PC-9 (cell line): ENCODE measurements at regions not wholly inside any gene's neighbourhood (a gene's known extent, or its start where the extent isn't known, plus 50 kb on each side); places are given as distances from the start of the nearest gene placed in this dataset.

Experiments used
- BruUV-seq: library from RNA; stranded (reverse); fragments of 400-500 nt; replicated peaks from 2 replicates; lab custom pipeline; 2021; lab: Mats Ljungman, UMichigan
- CTCF ChIA-PET: fragments of 300-600 bp; sonication (Branson Sonifier 250); formaldehyde crosslinking; loops from one replicate; lab custom pipeline; 2022; ENCODE audit warnings: antibody characterized with exemption; lab: Charles Lee
- POLR2A ChIA-PET: fragments of 300-600 bp; sonication (Branson Sonifier 250); formaldehyde crosslinking; loops from one replicate; lab custom pipeline; 2022; ENCODE audit warnings: antibody characterized with exemption; ENCODE audit not compliant: unreplicated experiment; lab: Charles Lee
- DNase-seq, 2 experiments: peaks; one replicate each; pipeline versions ENCODE4 v3.0.0 to v3.0.0-alpha.2; 2015 to 2022; ENCODE audit warnings: mixed read lengths in 1 of 2
- H2AFZ ChIP-seq: fragments of 200-600 bp; sonication (generic); 2 replicates; pipeline ENCODE4 v1.8.1; 2017; ENCODE audit warnings: antibody characterized with exemption
- H3F3A ChIP-seq: fragments of 200-600 bp; sonication (generic); 2 replicates; pipeline ENCODE4 v1.8.1; 2017; ENCODE audit warnings: antibody characterized with exemption, mild to moderate bottlenecking, low read depth; ENCODE audit not compliant: insufficient read depth
- H3K27ac ChIP-seq: fragments of 200-600 bp; sonication (generic); 2 replicates; pipeline ENCODE4 v1.6.1; 2016; ENCODE audit warnings: mixed run types
- H3K27me3 ChIP-seq: fragments of 200-600 bp; sonication (generic); 2 replicates; pipeline ENCODE4 v1.6.1; 2016; ENCODE audit warnings: low read depth, mixed run types; ENCODE audit not compliant: insufficient read depth
- H3K36me3 ChIP-seq: fragments of 200-600 bp; sonication (generic); 2 replicates; pipeline ENCODE4 v1.6.1; 2016; ENCODE audit warnings: low read depth, mixed run types
- H3K4me1 ChIP-seq: fragments of 200-600 bp; sonication (generic); replicated peaks from 2 replicates; pipeline ENCODE4 v1.6.1; 2016; ENCODE audit warnings: mixed run types; ENCODE audit not compliant: insufficient read depth
- H3K4me2 ChIP-seq: fragments of 200-600 bp; sonication (generic); 2 replicates; pipeline ENCODE4 v1.6.1; 2017; ENCODE audit warnings: mixed run types
- H3K4me3 ChIP-seq: fragments of 200-600 bp; sonication (generic); 2 replicates; pipeline ENCODE4 v1.6.1; 2016; ENCODE audit warnings: mixed run types
- H3K79me2 ChIP-seq: fragments of 200-600 bp; sonication (generic); 2 replicates; pipeline ENCODE4 v1.6.1; 2017; ENCODE audit warnings: low read depth, mixed run types
- H3K9me2 ChIP-seq: fragments of 200-600 bp; sonication (generic); 2 replicates; pipeline ENCODE4 v1.8.1; 2017; ENCODE audit warnings: mild to moderate bottlenecking; ENCODE audit not compliant: insufficient read depth
- H3K9me3 ChIP-seq: fragments of 200-600 bp; sonication (generic); 2 replicates; pipeline ENCODE4 v1.8.1; 2016; ENCODE audit warnings: low read depth; ENCODE audit not compliant: insufficient read depth
- H4K20me1 ChIP-seq: fragments of 200-600 bp; sonication (generic); 2 replicates; pipeline ENCODE4 v1.8.1; 2017; ENCODE audit not compliant: insufficient read depth
- CTCF ChIP-seq: fragments of 200-600 bp; sonication (generic); conservative IDR thresholded peaks from 2 replicates; pipeline ENCODE4 v1.6.1; 2017; ENCODE audit warnings: mixed run types, antibody characterized with exemption, mild to moderate bottlenecking, moderate library complexity
- EZH2 ChIP-seq: fragments of 200-600 bp; sonication (generic); IDR thresholded peaks from 2 replicates; pipeline ENCODE4 v1.8.0; 2017; ENCODE audit warnings: antibody characterized with exemption, low read depth
- intact Hi-C: fragments of 100-400 bp; cut with micrococcal nuclease; formaldehyde crosslinking; loops from one replicate; pipeline ENCODE4 v1.10.0; 2022; ENCODE audit not compliant: unreplicated experiment

GRCh38 chr14:56055511-56055910, 62.7 kb upstream of the PELI2 start:
- Histone ChIP-seq H3F3A (no peaks in the 10 kb centered on the region), H4K20me1 (no peaks in the 10 kb centered on the region), H3K27me3 (peaks cover 15% of the 10 kb centered on the region; the same call in 1 of the 2 replicates), H3K4me3 (no peak overlapping the region), H3K27ac (no peak overlapping the region), H3K9me3 (no peaks in the 10 kb centered on the region), H3K4me2 (no peak overlapping the region), H3K36me3 (no peaks in the 10 kb centered on the region), H2AFZ (no peak overlapping the region), H3K79me2 (no peaks in the 10 kb centered on the region), H3K9me2 (no peaks in the 10 kb centered on the region), H3K4me1 (no peaks in the 10 kb centered on the region)
- intact Hi-C loops, result no loop called here
- no peak for DNase-seq
- TF ChIP-seq CTCF, result no peak
- no peak for TF ChIP-seq EZH2
- ChIA-PET CTCF (no interaction called here), POLR2A (no interaction called here)
- BruUV-seq, result no TSS peak

- BruUV-seq, result no TSS peak
- Histone ChIP-seq H3K9me2 (no peaks in the 10 kb centered on the region), H3K4me3 (no peak overlapping the region), H3K27me3 (peaks cover 15% of the 10 kb centered on the region; the same call in 1 of the 2 replicates), H3K9me3 (no peaks in the 10 kb centered on the region), H3K27ac (no peak overlapping the region), H3K4me1 (no peaks in the 10 kb centered on the region), H3K79me2 (no peaks in the 10 kb centered on the region), H3K36me3 (no peaks in the 10 kb centered on the region), H2AFZ (no peak overlapping the region), H3K4me2 (no peak overlapping the region), H3F3A (no peaks in the 10 kb centered on the region), H4K20me1 (no peaks in the 10 kb centered on the region)
- no peak for DNase-seq
- CTCF ChIA-PET, result no interaction called here
- intact Hi-C loops, result no loop called here
- POLR2A ChIA-PET, result no interaction called here
- TF ChIP-seq EZH2, result no peak
- TF ChIP-seq CTCF, result no peak
Measured at GRCh38 chr14:56056031-56056430, 62.2 kb upstream of the PELI2 start.

- Histone ChIP-seq H2AFZ (no peak overlapping the region), H3K4me1 (no peaks in the 10 kb centered on the region), H3K79me2 (no peaks in the 10 kb centered on the region), H3K27me3 (peaks cover 15% of the 10 kb centered on the region; the same call in 1 of the 2 replicates), H3K4me3 (no peak overlapping the region), H3K27ac (no peak overlapping the region), H3K4me2 (no peak overlapping the region), H3K36me3 (no peaks in the 10 kb centered on the region), H3K9me2 (no peaks in the 10 kb centered on the region), H3F3A (no peaks in the 10 kb centered on the region), H4K20me1 (no peaks in the 10 kb centered on the region), H3K9me3 (no peaks in the 10 kb centered on the region)
- no peak for DNase-seq
- intact Hi-C loops, result no loop called here
- no TSS peak for BruUV-seq
- ChIA-PET POLR2A (no interaction called here), CTCF (interaction anchor here (0.5 kb wide), 1 partner anchor 415 kb away, joined by 16 read pairs; no protein-coding TSS in a partner anchor)
- TF ChIP-seq EZH2 (no peak), CTCF (no peak)
Measured at GRCh38 chr14:56057071-56057741, 61.0 kb upstream of the PELI2 start.
